ENCODE measurements at regions not wholly inside any gene's neighbourhood (a gene's known extent, or its start where the extent isn't known, plus 50 kb on each side); places are given as distances from the start of the nearest gene placed in this dataset. TPM values are rescaled to one million over a fixed set of nuclear protein-coding genes. Genes with fewer than 3 reads are reported as not detected.

DNA sequence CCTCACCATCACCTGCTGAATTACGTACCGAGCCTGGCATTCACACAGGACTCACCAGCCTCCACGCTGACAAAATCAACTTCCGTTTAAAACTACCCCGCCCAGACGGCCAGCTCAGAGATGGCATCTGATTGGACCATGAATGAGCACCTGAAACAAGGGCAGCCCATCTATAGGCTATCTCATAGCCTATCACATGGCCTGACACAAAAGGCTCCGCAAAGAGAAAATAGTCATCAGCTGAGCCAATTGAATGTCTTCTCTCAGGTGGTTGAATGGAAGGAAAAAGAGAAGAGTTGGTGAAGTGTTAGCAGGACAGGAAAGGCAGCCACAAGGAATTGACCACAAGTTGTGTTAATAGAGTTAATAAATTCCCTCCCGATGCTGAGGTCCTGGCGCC is 50.6 kb upstream of the ZC3H12A start:
- CTCF ChIA-PET: no interaction called here
- TF ChIP-seq, protein P1, sequence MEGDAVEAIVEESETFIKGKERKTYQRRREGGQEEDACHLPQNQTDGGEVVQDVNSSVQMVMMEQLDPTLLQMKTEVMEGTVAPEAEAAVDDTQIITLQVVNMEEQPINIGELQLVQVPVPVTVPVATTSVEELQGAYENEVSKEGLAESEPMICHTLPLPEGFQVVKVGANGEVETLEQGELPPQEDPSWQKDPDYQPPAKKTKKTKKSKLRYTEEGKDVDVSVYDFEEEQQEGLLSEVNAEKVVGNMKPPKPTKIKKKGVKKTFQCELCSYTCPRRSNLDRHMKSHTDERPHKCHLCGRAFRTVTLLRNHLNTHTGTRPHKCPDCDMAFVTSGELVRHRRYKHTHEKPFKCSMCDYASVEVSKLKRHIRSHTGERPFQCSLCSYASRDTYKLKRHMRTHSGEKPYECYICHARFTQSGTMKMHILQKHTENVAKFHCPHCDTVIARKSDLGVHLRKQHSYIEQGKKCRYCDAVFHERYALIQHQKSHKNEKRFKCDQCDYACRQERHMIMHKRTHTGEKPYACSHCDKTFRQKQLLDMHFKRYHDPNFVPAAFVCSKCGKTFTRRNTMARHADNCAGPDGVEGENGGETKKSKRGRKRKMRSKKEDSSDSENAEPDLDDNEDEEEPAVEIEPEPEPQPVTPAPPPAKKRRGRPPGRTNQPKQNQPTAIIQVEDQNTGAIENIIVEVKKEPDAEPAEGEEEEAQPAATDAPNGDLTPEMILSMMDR (IDR thresholded peaks at IDR 0.05; ENCODE audit: insufficient read depth, low read depth, low read length): no peak
- no peak for DNase-seq (ENCODE audit: low read depth)
- no peak overlapping the region for H3K4me3 ChIP-seq (ENCODE audit: low read depth, low read length)
- no peaks in the 10 kb centered on the region; the same call in 1 of the 2 replicates for H3K27me3 ChIP-seq (ENCODE audit: control insufficient read depth, insufficient read depth, low read length)
- POLR2A ChIA-PET: no interaction called here
- H3K36me3 ChIP-seq (ENCODE audit: control insufficient read depth, insufficient read depth, low read length): no peaks in the 10 kb centered on the region

DNA sequence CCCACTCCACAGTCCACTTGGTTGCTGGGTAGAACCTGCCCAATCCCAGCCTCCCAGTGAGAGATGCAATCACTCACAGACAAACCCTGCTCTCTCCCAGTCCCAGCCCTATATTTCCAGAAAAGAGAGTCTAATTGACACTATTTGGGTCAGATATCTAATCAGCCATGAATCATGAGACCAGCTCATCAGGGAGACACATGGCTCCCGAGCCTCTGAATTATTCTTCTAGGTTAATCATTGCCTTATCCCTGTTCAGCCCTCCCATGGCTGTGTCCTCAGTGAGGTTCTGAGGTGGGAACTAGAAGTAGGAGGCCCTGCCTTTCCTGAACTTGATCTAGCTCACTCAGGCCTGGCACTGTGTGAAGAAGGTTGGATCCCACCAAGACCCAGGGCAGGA is 49.9 kb upstream of the ZC3H12A start:
- Histone ChIP-seq H3K4me3 (ENCODE audit: low read depth, low read length) (no peak overlapping the region), H3K36me3 (ENCODE audit: control insufficient read depth, insufficient read depth, low read length) (no peaks in the 10 kb centered on the region), H3K27me3 (ENCODE audit: control insufficient read depth, insufficient read depth, low read length) (no peaks in the 10 kb centered on the region; the same call in 1 of the 2 replicates)
- ChIA-PET POLR2A (no interaction called here), CTCF (interaction anchor here (1.9 kb wide), 1 partner anchor 10 kb away, joined by 20 read pairs; no protein-coding TSS in a partner anchor)
- TF ChIP-seq, protein P1 (IDR thresholded peaks at IDR 0.05; ENCODE audit: insufficient read depth, low read depth, low read length): no peak
- no peak for DNase-seq (ENCODE audit: low read depth)

Small RNA genes in the stretch of these regions (small RNA-seq; reads per million reads assigned to genes)
- gene MIR4255 (ENCODE audit: insufficient read length, low read depth, low replicate concordance) (not detected), gene RNA5SP43 (ENCODE audit: insufficient read length, low read depth, low replicate concordance) (not detected), gene RNU6-636P (ENCODE audit: insufficient read length, low read depth, low replicate concordance) (not detected), gene RPS29P6 (ENCODE audit: insufficient read length, low read depth, low replicate concordance) (not detected)
